ENCODE measurements at regions not wholly inside any gene's neighbourhood (a gene's known extent, or its start where the extent isn't known, plus 50 kb on each side); places are given as distances from the start of the nearest gene placed in this dataset.

DNA sequence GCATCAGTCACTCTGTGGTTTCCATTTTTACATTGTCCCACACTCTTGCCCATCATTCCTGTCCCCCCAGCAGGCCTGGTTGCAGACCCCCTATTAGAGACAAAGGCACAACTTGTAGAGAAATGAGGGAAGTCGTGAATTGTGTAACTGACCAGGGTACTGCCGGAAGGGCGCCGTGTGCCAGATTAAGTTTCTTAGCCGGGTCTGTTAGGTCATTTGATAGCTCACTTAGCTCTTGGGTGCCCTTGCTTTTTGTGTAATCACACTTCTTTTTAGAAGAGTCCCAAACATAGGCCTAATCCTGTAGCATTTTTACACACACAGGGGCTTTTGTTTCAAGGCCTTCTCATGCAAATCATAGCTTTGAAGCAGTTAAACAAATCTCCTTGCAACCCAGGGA lies 87.2 kb downstream of the CTAGE1 start:
- no peak overlapping the region for H3K4me3 ChIP-seq (ENCODE audit: low read depth, low read length, poor library complexity, severe bottlenecking)
- no peaks in the 10 kb centered on the region for H3K4me1 ChIP-seq (ENCODE audit: insufficient read depth, low read length, severe bottlenecking)
- TF ChIP-seq EZH2 (IDR thresholded peaks at IDR 0.05; ENCODE audit: borderline replicate concordance, low read length), result no peak
- TF ChIP-seq, protein P1, sequence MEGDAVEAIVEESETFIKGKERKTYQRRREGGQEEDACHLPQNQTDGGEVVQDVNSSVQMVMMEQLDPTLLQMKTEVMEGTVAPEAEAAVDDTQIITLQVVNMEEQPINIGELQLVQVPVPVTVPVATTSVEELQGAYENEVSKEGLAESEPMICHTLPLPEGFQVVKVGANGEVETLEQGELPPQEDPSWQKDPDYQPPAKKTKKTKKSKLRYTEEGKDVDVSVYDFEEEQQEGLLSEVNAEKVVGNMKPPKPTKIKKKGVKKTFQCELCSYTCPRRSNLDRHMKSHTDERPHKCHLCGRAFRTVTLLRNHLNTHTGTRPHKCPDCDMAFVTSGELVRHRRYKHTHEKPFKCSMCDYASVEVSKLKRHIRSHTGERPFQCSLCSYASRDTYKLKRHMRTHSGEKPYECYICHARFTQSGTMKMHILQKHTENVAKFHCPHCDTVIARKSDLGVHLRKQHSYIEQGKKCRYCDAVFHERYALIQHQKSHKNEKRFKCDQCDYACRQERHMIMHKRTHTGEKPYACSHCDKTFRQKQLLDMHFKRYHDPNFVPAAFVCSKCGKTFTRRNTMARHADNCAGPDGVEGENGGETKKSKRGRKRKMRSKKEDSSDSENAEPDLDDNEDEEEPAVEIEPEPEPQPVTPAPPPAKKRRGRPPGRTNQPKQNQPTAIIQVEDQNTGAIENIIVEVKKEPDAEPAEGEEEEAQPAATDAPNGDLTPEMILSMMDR (IDR thresholded peaks at IDR 0.05; ENCODE audit: low read length), result no peak
- no peaks in the 10 kb centered on the region for H3K36me3 ChIP-seq (ENCODE audit: insufficient read depth, low read length)
- no peaks in the 10 kb centered on the region for H3K79me2 ChIP-seq (ENCODE audit: insufficient read depth, low read length)
- H3K9me2 ChIP-seq (ENCODE audit: low read depth, low read length), result no peaks in the 10 kb centered on the region
- H3K27me3 ChIP-seq (ENCODE audit: insufficient read depth, low read length), result no peaks in the 10 kb centered on the region
- no peak overlapping the region for H3K9ac ChIP-seq (ENCODE audit: low read length)
- H3F3A ChIP-seq (ENCODE audit: insufficient read depth, low read length), result no peaks in the 10 kb centered on the region
- no peaks in the 10 kb centered on the region for H4K20me1 ChIP-seq (ENCODE audit: insufficient read depth, low read length)
- no peaks in the 10 kb centered on the region for H3K9me3 ChIP-seq (ENCODE audit: low read length)
- no peak overlapping the region for H3K4me2 ChIP-seq (ENCODE audit: low read length)
- H2AFZ ChIP-seq (ENCODE audit: low read length), result no peak overlapping the region
- H3K27ac ChIP-seq (ENCODE audit: low read depth, low read length, poor library complexity, severe bottlenecking), result no peak overlapping the region

DNA sequence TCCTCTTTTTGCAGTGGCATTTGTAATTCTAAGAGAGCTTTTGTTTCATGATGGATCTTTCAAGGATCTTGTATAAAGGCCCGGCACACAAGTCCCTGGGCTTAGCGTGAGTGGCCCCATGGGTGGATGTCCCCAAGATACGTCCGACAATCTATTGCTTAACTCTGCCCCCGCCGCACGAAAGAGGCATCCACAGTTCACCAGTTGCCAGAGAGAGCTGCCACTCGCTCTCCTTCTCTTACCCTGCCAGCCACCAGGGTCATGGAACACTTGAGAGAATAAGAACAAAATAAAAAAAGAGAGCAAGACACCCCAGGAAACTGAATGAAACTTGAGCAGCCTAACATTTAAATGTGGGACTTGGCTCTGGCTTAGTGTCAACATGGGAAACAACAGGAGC lies 92.3 kb downstream of the CTAGE1 start:
- Histone ChIP-seq H3K9me2 (ENCODE audit: low read depth, low read length) (no peaks in the 10 kb centered on the region), H3K27ac (ENCODE audit: low read depth, low read length, poor library complexity, severe bottlenecking) (no peak overlapping the region), H4K20me1 (ENCODE audit: insufficient read depth, low read length) (no peaks in the 10 kb centered on the region), H3K4me1 (ENCODE audit: insufficient read depth, low read length, severe bottlenecking) (no peaks in the 10 kb centered on the region), H3K9me3 (ENCODE audit: low read length) (no peaks in the 10 kb centered on the region), H3K36me3 (ENCODE audit: insufficient read depth, low read length) (no peaks in the 10 kb centered on the region), H3K4me2 (ENCODE audit: low read length) (no peak overlapping the region), H2AFZ (ENCODE audit: low read length) (no peak overlapping the region), H3K27me3 (ENCODE audit: insufficient read depth, low read length) (no peaks in the 10 kb centered on the region), H3F3A (ENCODE audit: insufficient read depth, low read length) (no peaks in the 10 kb centered on the region), H3K79me2 (ENCODE audit: insufficient read depth, low read length) (no peaks in the 10 kb centered on the region), H3K9ac (ENCODE audit: low read length) (no peak overlapping the region), H3K4me3 (ENCODE audit: low read depth, low read length, poor library complexity, severe bottlenecking) (no peak overlapping the region)
- no peak for TF ChIP-seq EZH2 (IDR thresholded peaks at IDR 0.05; ENCODE audit: borderline replicate concordance, low read length)
- TF ChIP-seq, protein P1 (IDR thresholded peaks at IDR 0.05; ENCODE audit: low read length), result no peak

DNA sequence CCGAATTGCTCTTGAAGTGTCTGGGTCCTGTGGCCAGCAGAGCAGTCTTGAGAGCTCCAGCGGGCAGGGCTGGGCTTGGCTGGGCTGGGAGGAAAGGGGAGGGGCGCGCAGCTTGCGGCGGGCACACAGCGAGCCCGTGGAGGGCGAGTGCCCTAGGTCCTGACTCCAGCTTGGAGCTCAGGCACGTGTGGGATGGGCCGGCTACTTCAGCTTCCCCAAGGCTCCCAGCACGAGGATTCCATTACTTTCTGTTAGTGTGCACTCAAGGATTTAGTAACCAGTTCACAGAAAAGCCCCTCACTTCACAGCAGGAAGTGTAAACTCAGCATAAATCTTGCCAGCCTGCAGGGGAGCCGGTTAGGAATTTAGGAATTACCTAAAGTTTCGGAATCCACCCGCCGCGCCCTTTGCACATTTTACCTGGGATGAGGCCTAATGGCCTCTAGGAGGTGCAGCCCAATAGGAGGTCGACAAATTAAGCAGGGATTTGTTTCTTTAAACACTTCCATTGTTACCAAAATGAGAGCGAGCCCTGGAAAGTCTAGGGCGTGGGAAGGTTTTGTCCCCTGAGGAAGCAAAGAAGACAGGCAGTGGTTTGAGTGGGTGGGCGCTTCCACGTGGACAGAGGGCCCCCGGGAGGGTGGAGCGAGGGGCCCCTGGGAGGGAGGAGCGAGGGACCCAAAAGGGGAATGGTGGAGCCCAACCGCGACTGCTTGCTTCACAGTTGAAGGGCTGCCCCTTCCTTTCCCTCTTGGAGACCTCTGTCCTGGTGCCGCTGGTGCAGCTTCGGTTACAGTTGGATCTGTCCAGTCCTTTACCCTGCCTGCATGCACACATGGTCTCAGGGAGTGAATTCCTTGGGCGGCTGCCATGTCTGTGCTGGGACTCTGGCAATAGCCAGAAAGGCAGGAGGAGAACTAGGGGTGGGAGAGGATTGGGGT lies 93.3 kb downstream of the CTAGE1 start:
- no peak overlapping the region for H3K4me2 ChIP-seq (ENCODE audit: low read length)
- TF ChIP-seq EZH2 (IDR thresholded peaks at IDR 0.05; ENCODE audit: borderline replicate concordance, low read length), result no peak
- TF ChIP-seq, protein P1 (IDR thresholded peaks at IDR 0.05; ENCODE audit: low read length), result no peak
- H4K20me1 ChIP-seq (ENCODE audit: insufficient read depth, low read length), result no peaks in the 10 kb centered on the region
- no peak overlapping the region for H3K27ac ChIP-seq (ENCODE audit: low read depth, low read length, poor library complexity, severe bottlenecking)
- H3K9me2 ChIP-seq (ENCODE audit: low read depth, low read length), result no peaks in the 10 kb centered on the region
- H3K4me1 ChIP-seq (ENCODE audit: insufficient read depth, low read length, severe bottlenecking), result no peaks in the 10 kb centered on the region
- no peaks in the 10 kb centered on the region for H3K79me2 ChIP-seq (ENCODE audit: insufficient read depth, low read length)
- H3K9me3 ChIP-seq (ENCODE audit: low read length), result no peaks in the 10 kb centered on the region
- no peaks in the 10 kb centered on the region for H3K27me3 ChIP-seq (ENCODE audit: insufficient read depth, low read length)
- no peak overlapping the region for H2AFZ ChIP-seq (ENCODE audit: low read length)
- H3K36me3 ChIP-seq (ENCODE audit: insufficient read depth, low read length), result no peaks in the 10 kb centered on the region
- H3K4me3 ChIP-seq (ENCODE audit: low read depth, low read length, poor library complexity, severe bottlenecking), result no peak overlapping the region
- no peak overlapping the region for H3K9ac ChIP-seq (ENCODE audit: low read length)
- no peaks in the 10 kb centered on the region for H3F3A ChIP-seq (ENCODE audit: insufficient read depth, low read length)

Data from OCI-LY1 (cell line).